Stimulated activated CD8-positive, alpha-beta memory T cell treated with anti-CD3 and anti-CD28 coated beads, Interleukin-7, amount 100 ng/mL, for 4 hours (primary cell): ENCODE measurements at regions not wholly inside any gene's neighbourhood (a gene's known extent, or its start where the extent isn't known, plus 50 kb on each side); places are given as distances from the start of the nearest gene placed in this dataset.

ENCODE experiments used
- DNase-seq, 2 donors: peaks; one replicate each; pipeline ENCODE4 v3.0.0-alpha.2; 2020; ENCODE audit warnings: low read depth in 2 of 2

DNA sequence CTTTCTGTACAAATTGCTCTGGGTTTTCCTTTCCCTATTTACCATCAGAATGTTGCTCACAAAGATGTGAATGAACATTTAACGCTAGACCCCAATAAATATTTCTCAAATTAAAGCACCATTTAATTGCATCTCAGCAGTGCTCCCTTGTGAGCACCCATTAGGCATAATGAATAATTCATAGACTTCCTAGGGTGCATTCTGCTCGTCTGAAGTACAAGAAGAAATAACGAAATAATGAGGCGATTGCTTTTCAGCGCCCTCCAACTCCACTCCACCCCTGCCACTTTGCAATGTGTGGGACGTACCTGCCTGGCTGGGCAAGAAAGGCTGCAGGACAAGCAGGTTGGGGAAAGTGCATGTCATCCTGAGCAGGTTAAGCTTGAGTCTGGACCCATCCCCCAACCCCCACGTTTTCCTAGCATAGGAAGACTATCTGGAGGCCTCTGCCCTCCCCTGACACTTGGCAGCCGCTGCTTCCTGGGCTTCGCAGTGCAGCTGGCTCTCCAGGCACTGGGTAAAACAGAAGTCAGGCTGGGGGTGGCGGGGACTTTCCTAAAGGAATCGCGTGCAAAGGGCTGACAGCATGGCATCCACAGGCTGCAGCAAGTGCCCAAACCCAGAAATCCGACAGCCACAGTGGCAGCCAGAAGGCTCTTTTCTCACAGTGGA lies 253.7 kb downstream of the DUSP6 start:
- DNase-seq = no peak

GRCh38 chr12:89092297-89092696 lies 260.0 kb downstream of the DUSP6 start:
- DNase-seq = no peak

DNA sequence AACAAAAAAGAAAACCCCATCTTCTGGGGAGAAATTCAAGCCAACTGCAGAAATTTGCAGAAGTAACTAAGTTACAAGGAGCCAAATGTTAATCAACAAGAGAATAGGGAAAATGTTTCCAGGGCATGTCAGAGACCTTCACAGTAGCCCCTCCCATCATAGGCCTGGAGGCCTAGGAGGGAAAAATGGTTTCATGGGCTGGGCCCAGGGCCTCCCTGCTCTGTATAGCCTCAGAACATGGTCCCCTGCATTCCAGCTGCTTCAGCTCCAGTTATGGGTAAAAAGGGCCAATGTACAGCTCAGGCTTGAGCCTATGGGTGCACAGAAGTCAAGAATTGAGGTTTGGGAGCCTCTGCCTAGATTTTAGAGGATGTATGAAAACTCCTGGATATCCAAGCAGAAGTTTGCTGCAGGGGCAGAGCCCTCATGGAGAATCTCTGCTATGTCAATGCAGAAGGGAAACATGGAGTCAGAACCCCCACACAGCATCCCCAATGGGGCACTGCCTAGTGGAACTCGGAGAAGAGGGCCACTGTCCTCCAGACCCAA lies 260.9 kb downstream of the DUSP6 start:
- DNase-seq = no peak

- DNase-seq = no peak
These were observed 263.0 kb downstream of the DUSP6 start for GRCh38 chr12:89089264-89089663.

DNA sequence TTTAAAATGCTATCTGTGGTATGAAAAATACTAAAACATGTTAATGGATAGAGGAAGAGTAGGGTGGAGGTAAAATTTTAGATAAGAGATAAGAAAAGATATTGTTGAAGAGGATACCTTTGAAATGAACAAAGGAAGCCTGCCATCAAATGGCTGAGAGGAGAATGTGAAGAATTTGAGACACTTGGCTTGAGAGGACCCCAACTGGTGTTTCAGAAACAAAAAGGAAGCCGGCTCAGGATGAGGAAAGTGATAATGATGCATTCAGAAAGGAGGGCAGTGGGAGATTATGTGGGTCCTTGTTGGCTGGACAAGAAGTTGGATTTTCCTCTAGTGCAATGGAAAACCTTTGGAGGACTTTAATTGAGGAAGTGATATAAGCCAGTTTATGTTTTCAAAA lies 264.4 kb downstream of the DUSP6 start:
- DNase-seq = no peak

DNA sequence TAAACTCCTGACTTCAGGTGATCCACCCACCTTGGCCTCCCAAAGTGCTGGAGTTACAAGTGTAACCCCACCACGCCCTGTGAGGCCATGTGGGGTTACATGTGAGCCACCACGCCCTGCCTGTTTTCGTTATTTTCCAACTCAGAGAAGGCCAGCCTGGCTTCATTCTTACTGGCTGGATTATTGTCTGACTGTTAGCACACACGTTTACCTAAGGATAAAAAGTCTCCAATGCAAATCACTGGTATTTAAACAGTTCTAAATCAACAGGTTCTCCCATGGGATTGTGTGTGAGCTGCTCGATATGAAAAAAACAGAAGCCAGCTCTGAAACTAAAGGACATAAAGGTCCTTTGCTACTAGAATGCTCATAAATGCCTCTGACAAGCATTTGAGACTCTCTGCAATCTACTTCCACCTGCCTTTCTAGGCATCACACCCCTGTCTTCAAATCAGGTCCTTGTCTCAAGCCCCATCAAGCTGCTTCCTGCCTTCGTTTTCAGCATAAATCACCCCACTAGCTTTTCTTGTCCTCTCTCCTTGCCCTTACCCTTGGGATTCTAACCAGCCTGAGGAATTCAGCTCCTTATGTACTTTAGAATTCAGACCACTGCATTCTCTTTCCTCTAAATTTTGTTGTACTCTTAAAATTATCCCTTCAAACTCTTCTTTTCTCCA lies 265.0 kb downstream of the DUSP6 start:
- no peak for DNase-seq

- no peak for DNase-seq
These were observed 266.9 kb downstream of the DUSP6 start for GRCh38 chr12:89085421-89085820.

- DNase-seq = no peak
These were observed 267.6 kb downstream of the DUSP6 start for GRCh38 chr12:89084751-89085150.

DNA sequence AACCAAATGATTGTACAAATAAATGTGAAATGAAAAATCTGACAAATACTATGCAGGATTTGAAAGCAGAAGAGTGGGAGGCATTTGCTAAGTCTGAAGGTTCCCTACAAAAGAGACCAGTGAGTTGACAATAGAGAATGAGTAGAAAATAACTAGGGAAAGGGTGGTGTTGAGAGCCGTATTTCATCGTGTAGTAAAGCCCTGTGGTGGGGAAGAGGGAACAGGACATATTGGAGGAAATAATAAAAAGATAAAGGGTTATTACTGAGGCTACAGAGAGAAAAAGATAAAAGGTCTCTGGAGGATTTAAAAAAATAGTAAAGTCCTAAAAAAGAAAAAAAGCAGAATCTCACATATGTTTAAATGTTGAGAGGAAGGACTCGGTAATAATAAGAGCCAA lies 268.8 kb downstream of the DUSP6 start:
- no peak for DNase-seq

- no peak for DNase-seq
These were observed 269.9 kb downstream of the DUSP6 start for GRCh38 chr12:89082370-89082753.

DNA sequence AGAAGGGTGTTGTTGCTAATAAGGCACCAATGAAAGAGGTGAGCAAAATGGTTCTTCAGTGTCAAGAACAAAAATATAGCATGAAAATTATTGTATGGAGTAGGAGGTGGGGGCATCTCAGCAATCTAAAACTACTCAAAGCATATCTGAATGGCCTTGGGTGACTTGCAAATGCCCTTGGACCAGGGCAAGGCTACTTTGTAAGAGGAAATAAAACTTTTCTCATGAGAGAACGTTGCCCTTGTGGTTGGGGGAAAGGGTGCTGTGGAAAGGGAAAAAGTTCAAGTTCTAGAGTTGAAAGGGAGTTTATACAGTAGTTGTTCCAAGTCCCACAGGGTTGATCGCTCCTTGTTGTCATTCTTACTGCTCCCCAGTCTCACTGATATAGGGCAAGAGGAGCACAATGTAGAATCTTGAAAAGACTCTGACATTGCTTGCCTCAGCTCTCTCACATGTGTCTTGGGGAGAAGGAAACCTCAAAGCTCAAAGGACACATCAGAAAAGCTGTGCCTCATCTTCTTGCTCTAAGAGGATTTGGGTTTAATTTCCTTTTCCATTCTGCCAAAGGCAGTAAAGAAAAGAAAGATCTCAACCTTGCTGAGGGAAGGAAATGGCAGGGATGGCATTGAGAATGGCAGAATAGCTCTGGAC lies 270.5 kb downstream of the DUSP6 start:
- no peak for DNase-seq

GRCh38 chr12:89080793-89081465 lies 271.4 kb downstream of the DUSP6 start:
- DNase-seq = no peak

DNA sequence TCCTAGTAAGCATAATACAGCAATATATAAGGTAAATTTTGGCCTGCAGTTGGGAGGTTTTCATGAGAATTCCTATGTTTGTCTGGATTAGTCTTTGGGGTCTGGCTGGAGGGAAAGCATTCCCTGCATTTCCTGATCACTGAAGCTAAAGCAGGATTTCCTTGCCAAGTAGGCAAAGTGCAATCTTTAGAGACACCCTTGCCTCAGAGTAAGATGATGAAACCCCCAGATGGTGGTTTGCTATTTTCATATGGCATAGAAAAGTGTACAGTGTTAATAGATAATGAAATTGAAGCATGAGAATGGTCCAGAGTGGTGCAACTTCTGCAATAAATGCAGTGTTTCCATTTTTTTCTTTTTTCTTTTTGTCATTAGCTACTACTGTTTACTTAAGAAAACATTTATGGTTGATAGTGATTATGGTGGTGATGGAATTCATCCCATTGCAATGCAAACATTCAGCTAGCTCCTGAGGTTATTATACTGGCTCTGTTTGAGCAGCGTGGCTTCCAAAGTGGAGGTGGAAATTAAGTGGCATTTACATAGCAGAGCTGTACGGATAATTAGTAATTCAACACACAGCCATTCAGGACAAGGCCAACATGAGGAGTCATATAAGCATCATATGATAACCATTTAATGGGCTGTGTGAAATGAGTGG lies 276.3 kb downstream of the DUSP6 start:
- no peak for DNase-seq

DNA sequence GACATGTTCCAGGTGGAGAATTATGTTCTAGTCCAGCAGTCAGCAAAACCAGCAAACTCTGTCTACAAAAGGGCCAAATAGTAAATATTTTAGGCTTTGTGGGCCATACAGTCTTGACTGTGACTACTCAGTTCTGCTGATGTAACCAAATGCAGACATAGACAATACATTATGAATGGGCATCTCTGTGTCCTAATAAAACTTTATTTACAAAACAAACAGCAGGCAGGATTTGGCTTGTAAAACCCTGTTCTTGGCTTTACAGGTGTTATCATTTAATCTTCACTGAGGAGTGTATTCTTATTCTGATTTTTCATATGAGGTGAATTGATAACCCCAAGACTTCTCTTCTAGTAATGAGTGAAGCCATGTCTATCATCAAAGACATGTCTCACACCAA lies 278.6 kb downstream of the DUSP6 start:
- no peak for DNase-seq

GRCh38 chr12:89073027-89073398 lies 279.3 kb downstream of the DUSP6 start:
- DNase-seq = no peak

GRCh38 chr12:89072294-89073026 lies 279.8 kb downstream of the DUSP6 start:
- no peak for DNase-seq

GRCh38 chr12:89070603-89071002 lies 281.7 kb downstream of the DUSP6 start:
- DNase-seq = no peak

DNA sequence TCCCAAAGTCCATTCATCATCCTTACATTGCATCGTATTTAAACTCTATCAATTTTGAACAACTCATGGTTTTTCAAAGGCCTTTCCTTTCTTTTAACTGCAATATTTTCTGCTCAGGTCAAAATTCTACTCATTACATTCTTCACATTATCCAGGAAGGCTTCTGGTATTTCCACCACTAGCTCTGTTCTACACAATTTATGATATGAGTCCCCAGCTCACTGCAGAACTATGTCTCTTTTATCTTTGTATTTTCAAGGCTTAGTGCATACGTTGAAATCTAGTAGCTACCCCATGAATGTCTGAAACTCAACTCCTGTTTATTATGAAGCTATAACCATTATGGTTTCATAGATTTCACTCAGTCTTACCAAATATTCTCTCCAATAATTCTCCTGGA lies 282.9 kb downstream of the DUSP6 start:
- no peak for DNase-seq

- DNase-seq = no peak
These were observed 284.7 kb downstream of the DUSP6 start for GRCh38 chr12:89067421-89068187.

GRCh38 chr12:89064780-89065179 lies 287.5 kb downstream of the DUSP6 start:
- no peak for DNase-seq
